Liver (tissue), 3 donors: ENCODE measurements at regions not wholly inside any gene's neighbourhood (a gene's known extent, or its start where the extent isn't known, plus 50 kb on each side); places are given as distances from the start of the nearest gene placed in this dataset.

Source experiments
- FOXA1 ChIP-seq: IDR thresholded peaks from 2 replicates; pipeline ENCODE4 v1.6.1; 2016; ENCODE audit warnings: antibody characterized with exemption
- MAX ChIP-seq: IDR thresholded peaks from 2 replicates; pipeline ENCODE4 v1.6.1; 2016; ENCODE audit warnings: antibody characterized with exemption
- SP1 ChIP-seq: IDR thresholded peaks from 2 replicates; pipeline ENCODE4 v1.6.1; 2018; ENCODE audit warnings: antibody characterized with exemption, mild to moderate bottlenecking
- YY1 ChIP-seq: IDR thresholded peaks from 2 replicates; pipeline ENCODE4 v1.6.1; 2016; ENCODE audit warnings: antibody characterized with exemption, mild to moderate bottlenecking
- TF ChIP-seq, protein P1 (sequence below): fragments of 150-350 bp; IDR thresholded peaks from 2 replicates; pipeline ENCODE4 v1.5.1; 2017; ENCODE audit warnings: improper control_type of control experiment, low read depth, low read length; ENCODE audit not compliant: missing input control
- TF ChIP-seq, protein P2 (sequence below): IDR thresholded peaks from 2 replicates; pipeline ENCODE4 v1.6.1; 2016; ENCODE audit warnings: antibody characterized with exemption, mild to moderate bottlenecking
- TF ChIP-seq, protein P3 (sequence below): IDR thresholded peaks from 2 replicates; pipeline ENCODE4 v1.6.1; 2016; ENCODE audit warnings: antibody characterized with exemption
- donor health status: healthy.
- donor health status: healthy.

- TF ChIP-seq, protein P1, sequence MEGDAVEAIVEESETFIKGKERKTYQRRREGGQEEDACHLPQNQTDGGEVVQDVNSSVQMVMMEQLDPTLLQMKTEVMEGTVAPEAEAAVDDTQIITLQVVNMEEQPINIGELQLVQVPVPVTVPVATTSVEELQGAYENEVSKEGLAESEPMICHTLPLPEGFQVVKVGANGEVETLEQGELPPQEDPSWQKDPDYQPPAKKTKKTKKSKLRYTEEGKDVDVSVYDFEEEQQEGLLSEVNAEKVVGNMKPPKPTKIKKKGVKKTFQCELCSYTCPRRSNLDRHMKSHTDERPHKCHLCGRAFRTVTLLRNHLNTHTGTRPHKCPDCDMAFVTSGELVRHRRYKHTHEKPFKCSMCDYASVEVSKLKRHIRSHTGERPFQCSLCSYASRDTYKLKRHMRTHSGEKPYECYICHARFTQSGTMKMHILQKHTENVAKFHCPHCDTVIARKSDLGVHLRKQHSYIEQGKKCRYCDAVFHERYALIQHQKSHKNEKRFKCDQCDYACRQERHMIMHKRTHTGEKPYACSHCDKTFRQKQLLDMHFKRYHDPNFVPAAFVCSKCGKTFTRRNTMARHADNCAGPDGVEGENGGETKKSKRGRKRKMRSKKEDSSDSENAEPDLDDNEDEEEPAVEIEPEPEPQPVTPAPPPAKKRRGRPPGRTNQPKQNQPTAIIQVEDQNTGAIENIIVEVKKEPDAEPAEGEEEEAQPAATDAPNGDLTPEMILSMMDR, result peak; percentile 7
- TF ChIP-seq SP1 (no peak), MAX (no peak), FOXA1 (no peak), YY1 (no peak)
- TF ChIP-seq, protein P2, sequence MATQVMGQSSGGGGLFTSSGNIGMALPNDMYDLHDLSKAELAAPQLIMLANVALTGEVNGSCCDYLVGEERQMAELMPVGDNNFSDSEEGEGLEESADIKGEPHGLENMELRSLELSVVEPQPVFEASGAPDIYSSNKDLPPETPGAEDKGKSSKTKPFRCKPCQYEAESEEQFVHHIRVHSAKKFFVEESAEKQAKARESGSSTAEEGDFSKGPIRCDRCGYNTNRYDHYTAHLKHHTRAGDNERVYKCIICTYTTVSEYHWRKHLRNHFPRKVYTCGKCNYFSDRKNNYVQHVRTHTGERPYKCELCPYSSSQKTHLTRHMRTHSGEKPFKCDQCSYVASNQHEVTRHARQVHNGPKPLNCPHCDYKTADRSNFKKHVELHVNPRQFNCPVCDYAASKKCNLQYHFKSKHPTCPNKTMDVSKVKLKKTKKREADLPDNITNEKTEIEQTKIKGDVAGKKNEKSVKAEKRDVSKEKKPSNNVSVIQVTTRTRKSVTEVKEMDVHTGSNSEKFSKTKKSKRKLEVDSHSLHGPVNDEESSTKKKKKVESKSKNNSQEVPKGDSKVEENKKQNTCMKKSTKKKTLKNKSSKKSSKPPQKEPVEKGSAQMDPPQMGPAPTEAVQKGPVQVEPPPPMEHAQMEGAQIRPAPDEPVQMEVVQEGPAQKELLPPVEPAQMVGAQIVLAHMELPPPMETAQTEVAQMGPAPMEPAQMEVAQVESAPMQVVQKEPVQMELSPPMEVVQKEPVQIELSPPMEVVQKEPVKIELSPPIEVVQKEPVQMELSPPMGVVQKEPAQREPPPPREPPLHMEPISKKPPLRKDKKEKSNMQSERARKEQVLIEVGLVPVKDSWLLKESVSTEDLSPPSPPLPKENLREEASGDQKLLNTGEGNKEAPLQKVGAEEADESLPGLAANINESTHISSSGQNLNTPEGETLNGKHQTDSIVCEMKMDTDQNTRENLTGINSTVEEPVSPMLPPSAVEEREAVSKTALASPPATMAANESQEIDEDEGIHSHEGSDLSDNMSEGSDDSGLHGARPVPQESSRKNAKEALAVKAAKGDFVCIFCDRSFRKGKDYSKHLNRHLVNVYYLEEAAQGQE, result no peak
- TF ChIP-seq, protein P3, sequence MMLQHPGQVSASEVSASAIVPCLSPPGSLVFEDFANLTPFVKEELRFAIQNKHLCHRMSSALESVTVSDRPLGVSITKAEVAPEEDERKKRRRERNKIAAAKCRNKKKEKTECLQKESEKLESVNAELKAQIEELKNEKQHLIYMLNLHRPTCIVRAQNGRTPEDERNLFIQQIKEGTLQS, result no peak
Measured at GRCh38 chr5:87069974-87070608, 197.6 kb upstream of the RASA1 start.
